ENCODE measurements at regions not wholly inside any gene's neighbourhood (a gene's known extent, or its start where the extent isn't known, plus 50 kb on each side); places are given as distances from the start of the nearest gene placed in this dataset.

DNA sequence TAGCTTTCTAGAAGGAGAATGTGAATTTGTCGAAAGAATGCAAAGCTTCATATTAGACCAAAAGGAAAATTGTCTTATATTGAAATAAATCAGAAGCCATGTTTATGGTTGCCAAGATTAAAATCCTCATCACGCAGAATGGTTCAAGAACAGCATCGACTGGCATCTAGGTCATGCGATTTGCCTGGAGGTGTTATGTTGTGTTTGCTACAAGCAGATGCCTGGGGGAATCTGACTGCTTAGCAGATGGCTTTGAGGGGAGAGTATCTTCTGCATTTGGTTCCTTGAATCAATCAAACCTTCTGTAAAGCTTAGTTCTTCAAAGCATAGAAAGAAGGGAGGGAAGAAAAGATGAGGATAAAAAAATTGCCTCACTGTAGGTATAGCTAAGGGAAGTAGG lies 585.8 kb downstream of the QKI start:
- DNase-seq (ENCODE audit: low spot score) = no peak

DNA sequence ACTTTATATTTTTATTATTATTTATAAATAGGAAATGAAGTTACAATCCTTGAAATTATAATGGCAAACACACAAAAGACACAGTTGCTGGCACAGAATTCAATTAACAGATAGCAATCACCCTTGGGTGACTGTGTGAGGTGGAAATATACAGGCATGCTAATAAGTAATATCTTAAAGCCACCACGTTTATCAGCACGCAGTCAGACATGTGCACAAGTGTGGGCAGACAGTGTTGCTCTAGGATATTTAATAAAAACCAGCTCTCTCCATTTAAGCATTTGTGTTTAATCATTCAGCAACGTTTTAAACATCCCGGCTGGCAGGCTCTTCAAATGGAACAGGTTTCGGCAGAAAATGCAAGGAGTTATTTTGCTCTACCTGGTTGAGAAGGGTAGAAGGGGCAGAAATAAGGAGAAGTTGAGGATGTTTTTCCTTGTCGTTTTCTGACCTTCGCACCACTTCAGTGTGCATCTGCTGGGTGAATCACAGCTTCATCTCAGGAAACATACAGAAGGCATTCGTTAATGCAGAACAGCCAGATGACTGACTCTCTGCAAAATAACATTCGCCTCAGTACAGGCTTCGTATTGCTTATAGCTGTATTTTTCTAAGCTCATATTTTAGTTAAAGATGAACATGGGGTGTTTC lies 585.1 kb downstream of the QKI start:
- no peak for DNase-seq (ENCODE audit: low spot score)

DNA sequence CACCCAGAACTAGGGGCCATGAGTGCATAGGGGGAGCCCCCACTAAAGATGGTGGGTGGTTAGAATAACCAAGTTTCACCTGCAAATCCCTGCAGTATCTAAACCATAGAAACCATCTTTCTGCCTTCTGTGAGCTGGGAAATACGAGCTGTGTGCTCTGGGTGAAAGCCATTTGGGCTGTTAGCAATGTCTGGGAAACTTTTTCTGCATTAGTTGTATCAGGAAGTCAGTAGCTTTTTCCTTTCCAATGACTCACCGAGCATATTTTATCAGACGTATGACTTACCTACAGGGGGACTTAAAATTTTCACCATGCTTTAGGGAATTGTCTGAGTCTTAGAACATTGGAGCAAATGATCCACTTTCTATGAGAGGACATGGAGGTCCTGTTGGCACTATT lies 584.0 kb downstream of the QKI start:
- DNase-seq (ENCODE audit: low spot score) = no peak

DNA sequence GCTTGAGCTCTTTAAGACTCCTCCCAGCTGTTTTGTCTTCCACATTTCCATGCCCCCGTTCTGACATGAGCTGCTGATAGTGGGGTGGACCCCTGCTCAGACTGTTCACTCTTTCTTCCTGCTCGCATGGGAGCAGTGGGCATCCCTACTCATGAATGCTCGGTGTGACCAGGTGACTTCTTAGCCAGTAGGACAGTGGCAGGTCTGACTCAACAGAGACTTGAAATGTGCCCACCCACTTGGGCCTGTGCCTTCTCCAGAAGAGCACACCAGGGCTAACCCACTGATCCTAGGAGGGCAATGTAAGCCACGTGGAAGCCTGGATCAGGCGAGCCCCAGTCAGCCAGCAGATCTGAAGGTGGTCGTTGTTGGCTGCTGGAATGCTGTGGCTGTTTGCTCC lies 582.0 kb downstream of the QKI start:
- DNase-seq (ENCODE audit: low spot score) = no peak

DNA sequence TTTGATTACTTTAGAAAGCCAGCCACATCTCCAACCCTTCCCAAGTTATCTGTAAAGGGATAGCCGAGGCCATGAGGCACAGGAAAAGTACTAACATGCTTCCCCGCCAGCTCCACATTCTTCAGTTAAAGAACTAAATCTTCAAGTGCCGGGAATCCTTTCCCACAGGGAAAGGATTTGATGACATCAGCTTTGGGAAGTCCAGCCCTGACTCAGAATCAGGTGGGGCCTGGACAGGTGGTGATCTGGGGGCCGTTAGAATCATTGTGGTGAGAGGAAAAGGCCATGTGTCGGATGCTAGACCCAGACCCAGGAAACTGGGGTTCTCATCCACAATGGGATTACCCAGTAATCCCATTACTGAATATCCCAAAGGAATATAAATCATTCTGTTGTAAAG lies 580.0 kb downstream of the QKI start:
- DNase-seq (ENCODE audit: low spot score) = no peak

DNA sequence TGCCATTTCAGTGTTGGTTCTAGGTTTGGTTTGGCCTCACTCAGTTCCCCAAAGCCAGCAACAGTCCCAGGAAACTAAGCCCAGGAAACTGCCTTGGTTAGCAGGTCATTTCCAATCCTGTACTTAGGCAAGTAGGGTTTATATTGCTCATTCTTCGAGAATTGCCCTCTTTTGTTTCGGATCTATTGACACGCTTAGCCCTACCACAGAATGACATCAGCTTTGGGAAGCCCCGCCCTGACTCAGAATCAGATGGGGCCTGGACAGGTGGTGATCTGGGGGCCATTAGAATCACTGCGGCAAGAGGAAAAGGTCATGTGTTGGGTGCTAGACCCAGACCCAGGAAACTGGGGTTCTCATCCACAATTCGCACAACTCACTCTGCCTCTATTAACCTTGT lies 578.2 kb downstream of the QKI start:
- no peak for DNase-seq (ENCODE audit: low spot score)

DNA sequence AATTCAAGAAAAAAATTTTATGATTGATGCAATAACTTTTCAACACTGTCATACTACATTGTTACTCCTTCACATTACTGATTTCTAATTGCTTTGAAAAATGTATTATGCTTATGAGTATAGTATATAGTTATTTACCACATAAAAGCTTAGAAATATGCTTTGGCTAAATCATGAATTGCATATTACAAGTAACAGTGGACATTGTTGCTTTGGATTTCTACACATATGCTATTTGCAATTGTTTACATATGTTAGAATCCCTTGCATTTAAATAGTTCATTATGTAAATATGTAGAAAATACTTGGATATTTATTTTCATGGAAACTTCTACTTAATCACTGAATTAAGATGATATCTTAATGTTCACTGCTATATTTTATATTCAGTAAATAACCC lies 577.5 kb downstream of the QKI start:
- DNase-seq (ENCODE audit: low spot score) = no peak

DNA sequence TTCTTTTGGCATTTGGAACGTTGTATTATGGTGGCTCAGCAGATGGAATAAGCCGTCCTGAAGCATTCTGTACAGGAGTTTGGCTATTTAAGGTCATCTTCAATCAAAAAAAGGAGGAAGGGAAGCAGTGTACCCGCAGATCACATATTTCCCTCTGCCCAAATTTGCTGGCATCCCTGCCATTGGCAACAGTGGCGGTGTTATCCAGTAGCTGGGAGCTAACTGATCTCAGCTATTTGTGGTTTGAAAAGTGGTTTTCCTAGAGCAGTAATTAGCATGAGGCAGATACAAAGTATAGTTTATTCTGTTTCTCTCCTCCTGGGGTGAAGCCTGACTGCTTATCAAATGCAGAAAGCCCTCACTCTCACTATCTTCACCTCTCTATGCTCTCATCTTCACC lies 576.8 kb downstream of the QKI start:
- no peak for DNase-seq (ENCODE audit: low spot score)

DNA sequence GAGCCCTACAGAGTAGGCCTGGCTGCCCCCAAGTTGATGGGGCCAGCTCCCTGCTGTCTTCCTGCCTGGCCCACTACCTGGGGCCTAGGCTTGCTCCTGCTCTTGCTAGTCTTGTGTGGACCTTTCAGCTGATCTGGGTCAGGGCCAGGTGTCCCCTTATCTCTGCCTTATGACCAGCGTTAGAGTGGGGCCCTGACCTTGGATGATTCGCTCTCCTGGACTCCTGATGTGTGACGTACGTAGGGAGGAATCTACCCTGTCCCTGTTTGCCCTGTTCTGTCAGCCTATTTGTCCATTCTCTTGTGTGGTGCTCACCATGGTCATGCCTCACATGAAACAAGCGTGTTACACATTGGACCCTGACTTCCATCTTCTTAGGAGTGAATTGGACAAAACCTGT lies 571.8 kb downstream of the QKI start:
- no peak for DNase-seq (ENCODE audit: low spot score)

DNA sequence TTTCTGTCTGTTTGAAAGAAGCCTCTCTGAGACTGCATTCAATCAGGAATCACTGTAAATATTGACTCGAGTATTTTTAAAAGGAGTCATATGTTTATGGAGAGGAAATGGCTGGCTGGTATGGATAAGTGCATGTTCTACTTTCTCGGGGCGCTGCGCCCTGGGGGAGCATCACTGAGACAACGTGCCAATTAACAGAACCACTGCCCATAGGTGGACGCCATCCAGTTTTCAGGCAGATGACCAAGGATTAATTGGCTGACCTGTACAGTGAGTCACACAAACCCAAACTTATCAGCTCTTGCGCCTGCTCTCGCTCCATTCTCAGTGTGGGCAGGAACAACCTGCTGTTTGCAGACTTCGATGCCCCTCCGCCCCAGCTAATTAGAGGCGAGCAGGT lies 571.2 kb downstream of the QKI start:
- no peak for DNase-seq (ENCODE audit: low spot score)

DNA sequence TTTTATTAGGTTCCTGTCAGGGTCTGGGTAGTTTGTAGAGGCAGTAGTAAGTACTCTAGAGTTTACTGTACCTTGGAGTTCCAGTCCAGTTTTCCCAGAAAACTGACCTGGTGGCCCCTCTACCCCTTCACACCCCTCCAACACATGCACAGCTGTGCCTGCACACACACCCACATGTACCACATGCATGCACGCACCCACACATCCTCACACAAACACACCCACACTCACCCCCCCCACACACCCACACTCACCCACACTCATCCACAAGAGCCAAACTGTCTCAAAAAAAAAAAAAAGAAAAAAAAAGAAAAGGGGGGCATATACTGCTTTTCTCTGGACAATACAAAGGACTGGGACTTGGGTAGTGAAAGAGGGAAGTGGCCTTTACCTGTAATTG lies 570.5 kb downstream of the QKI start:
- DNase-seq (ENCODE audit: low spot score) = no peak

DNA sequence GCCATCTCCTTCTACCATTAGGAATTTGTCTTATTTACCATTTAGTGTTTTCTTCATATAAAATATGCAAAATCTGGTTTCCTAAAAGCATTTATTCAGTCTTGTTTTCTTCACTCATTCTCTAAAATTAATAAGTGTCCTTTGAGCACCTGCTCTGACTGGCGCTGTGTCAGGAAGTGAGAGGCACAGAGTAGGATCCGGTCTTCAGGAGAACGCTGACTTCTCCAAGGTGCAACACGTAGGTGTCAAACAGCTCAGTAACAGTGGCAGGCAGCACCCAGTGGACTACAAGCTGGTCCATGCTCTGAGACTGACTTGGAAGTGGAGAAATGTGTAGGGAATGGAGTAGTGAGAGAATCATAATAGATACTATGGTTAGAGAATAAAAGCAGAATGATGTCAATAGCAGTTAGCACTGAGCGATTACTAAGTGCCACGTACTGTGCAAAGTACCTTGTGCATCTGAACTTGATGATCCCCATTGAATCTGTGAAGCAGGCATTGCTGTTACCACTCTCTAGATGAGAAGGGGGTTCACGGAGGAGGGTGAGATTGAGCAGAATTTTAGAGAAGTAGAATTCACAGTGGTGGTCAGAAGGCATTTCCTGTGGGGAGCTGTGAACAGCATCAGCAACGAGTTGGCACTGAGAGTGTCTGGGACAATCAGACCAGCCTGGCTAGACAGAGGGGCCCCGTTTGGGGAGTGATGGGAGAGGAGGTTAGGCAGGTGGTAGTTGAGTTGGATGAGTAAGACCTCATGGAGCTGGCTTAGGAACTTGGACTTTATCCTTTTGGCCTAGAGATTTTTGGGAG lies 569.8 kb downstream of the QKI start:
- DNase-seq (ENCODE audit: low spot score) = no peak

DNA sequence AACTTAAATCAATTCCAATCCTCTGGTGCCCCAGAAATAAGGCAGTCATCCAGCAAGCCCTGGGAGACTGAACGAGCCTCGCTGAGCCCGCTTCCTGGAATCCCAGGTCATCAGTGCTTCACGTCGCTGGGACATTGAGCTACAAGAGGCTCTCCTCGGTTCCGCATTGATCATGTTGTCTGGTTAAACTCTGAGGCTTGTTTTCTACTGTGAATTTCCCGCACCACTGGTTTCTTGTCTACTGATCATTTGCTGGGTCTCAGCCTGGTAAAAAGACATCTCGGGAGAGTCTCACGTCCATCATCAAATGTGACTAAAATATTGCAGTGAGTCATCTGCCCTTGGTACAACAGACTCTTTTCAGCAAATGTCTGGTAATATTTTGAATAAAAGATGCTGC lies 569.2 kb downstream of the QKI start:
- DNase-seq (ENCODE audit: low spot score) = no peak

DNA sequence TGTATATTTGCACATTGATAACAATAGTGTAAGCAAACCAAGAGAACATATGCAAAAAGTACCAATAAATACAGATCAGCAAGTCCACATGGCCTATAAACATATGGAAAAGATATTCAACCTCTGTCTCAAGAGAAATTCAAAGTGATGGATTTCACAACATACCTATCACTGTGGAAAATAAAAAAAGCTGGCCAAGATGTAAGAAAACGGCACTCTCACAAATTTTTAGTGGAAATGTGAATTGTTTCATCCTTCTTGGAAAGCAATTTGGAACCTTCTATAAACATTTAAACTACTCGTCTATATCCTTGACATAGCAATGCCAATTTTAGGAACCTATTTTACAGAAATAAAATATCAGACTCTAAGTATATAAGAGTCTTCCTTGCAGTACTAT lies 559.8 kb downstream of the QKI start:
- DNase-seq (ENCODE audit: low spot score) = no peak

DNA sequence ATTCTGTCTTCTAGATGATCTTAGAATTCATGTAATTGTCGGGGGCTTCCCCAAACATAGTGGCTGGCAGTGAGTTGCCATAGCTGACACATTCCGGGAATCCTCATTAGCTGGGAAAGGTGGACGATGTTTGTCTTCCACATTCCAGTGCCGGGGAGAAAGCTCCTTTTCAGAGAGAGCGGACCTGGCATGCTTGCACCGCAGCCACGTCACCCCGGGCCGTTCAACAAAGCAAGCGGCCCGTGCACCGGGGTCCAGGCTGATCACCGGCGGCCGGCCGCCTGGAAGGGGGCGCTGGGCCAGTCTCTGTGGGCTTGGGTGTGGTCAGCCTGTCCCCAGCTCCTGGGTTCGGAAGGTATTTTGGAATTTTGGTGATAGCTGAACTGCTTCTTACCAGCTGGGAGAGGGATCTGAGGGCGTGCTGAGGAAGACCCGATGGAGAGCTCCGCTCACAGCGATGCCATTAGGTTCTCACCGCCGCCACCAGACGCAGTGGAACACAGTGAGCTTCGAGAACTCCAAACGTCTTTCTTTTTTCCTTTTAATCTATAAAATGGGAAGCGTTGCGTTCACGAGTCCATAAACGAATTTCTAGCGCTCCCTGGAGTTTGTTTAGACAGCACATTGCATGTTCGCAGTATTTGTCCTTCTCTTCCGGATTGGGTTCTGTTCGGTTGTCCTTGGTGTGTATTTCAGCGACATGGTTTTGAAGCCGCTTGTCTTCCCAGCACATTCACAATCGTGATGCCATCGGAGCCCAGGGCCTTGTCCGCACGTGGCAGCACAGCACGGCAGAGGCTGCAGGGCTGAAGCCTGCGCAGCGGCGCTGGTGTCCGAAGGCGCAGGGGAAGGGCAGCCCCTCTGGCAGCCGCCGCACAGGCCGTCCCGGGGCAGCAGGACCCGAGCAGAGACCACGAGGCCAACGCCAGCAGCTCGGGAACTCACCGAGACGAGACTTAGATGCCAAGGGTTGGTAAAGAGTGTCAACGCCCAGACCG lies 557.6 kb downstream of the QKI start:
- no peak for DNase-seq (ENCODE audit: low spot score)

DNA sequence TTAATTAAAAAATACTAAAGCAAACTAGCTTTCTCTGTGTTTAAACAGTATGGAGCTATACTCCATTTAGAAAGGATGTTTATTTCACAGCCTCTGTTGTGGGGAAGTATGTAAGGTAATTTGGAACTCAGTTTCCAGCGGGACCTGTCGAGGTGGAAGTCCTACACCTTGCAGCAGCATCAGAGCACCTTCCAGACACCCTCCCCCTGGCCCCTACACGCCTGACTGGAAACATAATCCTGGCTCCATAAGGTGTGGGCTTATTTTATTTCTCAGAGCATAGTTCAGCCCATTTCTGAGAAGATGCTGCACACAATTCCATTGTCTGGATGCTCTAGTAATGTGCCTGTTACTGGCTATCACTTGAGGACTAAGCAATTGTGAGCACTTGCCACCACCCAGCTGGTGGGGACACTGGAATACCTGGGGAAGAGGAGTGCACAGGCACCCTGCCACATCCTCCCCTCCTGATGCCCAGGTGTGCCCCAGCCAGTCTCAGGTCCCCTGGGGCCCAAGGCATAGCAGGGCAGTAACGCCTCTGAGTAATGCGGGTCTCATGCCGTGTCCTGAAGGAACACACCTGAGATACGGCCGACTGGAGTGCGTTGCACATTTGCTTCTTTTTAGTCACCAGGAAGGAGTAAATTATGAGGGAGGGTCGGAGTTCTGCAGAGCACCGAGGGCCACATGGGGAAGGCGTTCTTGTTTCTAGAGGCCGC lies 556.5 kb downstream of the QKI start:
- no peak for DNase-seq (ENCODE audit: low spot score)

DNA sequence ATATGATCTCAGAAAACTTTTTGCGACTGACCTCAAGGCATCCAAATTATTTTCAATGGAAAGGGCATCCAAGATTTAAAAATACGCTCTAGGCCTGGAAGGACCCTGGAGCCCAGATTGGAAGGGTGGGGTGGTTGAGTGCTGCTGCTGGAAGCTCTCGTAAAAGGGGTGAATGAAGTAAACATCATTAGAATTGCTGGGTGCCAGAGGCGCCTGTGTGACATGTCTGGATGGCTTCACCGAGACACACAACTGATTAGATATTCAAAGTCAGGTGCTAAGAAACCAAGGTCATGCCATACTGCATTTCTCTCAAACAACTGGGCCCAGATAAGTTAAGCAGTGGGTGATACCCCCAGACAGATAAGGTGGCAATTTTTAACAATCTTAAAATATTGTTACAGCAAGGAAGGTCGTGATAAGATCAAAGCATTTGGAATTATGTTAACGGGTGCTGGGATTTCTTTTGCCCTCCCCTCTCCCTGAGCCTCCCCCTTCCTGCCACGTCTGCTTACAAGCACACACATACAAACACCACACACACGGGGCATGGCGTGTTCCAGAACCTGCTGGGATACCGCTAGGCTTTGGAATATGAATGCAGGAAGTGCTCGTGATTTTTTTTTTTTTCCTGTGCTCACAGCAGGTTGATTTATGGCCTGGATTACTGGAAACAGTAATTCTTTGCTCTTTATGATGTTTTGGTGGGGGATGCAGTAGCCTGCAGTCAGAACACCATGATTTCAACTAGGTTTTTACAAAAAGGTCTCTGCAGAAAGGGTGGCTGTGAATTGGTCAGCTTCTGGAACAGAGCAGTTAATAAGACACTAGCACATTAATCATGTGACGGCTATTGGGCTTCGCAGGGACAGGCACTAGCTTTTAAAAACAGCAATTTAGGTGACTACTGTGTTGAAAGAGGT lies 551.2 kb downstream of the QKI start:
- peak; percentile 84 for DNase-seq (ENCODE audit: low spot score)

DNA sequence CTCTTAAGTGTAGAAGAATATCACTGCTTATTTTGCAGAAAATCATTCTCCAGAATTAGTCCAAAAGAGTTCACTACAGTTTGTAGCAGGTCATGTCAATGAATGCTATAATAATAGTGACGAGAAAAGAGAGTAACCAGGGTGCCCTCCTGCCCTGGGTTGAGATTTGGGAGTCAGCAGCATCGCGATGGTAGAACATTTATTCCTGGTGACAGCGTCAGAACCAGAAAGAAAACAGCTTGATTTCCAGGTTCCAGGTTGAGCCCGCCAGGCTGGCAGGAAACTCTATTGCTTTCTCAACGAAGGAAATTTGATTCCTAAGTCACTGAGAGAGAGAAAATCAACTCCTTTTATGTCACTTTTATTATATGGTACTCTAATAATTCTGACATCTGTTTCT lies 550.3 kb downstream of the QKI start:
- DNase-seq (ENCODE audit: low spot score) = no peak

DNA sequence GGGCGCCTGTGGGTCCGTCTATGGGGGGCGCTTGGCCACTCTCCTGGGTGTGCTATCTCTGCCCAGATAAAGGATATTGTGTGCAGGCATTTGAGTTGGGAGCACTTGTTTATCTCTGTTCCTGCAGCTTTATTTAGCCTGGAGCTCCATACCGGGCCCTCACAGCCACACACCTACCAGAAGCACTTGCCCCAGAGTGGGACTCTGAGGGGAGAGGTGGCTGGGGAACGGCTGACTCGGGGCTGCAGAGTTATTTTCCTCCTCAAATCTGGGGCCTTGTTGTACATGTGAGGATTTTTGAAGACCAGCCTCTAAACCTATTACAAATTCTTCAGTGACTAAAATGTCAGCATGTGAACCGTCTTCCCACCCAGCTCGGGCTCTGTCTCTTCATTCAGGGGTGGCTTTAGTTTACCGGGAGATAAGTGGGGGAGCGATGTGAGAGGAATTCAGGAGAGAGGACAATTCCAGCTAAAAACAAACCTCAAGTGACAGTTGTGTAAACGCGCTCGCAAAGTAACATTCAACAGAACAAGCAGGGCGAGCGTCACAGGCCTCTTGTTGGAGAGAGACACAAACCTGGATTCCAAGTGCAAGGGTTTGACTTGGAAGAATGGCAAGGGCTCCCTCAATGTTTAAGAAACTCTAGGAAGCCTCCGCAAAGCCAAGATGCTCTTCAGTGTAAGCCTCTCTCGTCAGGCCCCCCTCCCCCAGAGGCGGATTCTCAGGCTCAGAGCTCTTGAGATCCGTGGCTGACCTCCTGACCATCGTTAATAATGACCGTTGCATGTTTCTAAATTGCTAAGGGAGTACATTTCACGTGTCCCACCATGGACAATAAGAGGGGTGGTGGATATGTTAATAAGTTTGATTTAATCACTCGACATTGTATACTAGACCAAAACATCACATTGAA lies 548.9 kb downstream of the QKI start:
- DNase-seq (ENCODE audit: low spot score) = no peak

Data from SK-N-DZ (cell line).